PC-3 (cell line): ENCODE measurements at regions not wholly inside any gene's neighbourhood (a gene's known extent, or its start where the extent isn't known, plus 50 kb on each side); places are given as distances from the start of the nearest gene placed in this dataset.

ENCODE experiments used
- CTCF ChIP-seq: fragments of 300-600 bp; sonication (generic); conservative IDR thresholded peaks from 2 replicates; pipeline ENCODE4 v1.5.1; 2017; ENCODE audit warnings: antibody characterized with exemption, low read depth, mild to moderate bottlenecking, low read length
- EZH2phosphoT487 ChIP-seq: fragments of 300-600 bp; sonication (generic); IDR thresholded peaks from 2 replicates; pipeline ENCODE4 v1.6.1; 2018; ENCODE audit warnings: mild to moderate bottlenecking, antibody characterized with exemption, low read length, borderline replicate concordance

- TF ChIP-seq EZH2phosphoT487 = no peak
- TF ChIP-seq CTCF = no peak
Measured at GRCh38 chr2:7471185-7471584, 554.0 kb downstream of the RNF144A start.
